D721Med (cell line): ENCODE measurements at regions not wholly inside any gene's neighbourhood (a gene's known extent, or its start where the extent isn't known, plus 50 kb on each side); places are given as distances from the start of the nearest gene placed in this dataset.
"Not testable (repeated sequence)": the region's sequence is repeated elsewhere in the genome, so short reads cannot be mapped to it uniquely, and the experiment has no call there.

Source experiments
- DNase-seq: peaks from one replicate; pipeline ENCODE4 v3.0.0; 2011; ENCODE audit warnings: low spot score; ENCODE audit not compliant: insufficient read length
- FAIRE-seq: peaks from 2 replicates; lab custom pipeline; 2011; peaks lifted over from hg19 to GRCh38; lab: Jason Lieb, UNC
- CTCF ChIP-seq: IDR thresholded peaks from 2 replicates; pipeline ENCODE4 v1.5.1; 2012; ENCODE audit warnings: mild to moderate bottlenecking, control low read depth; ENCODE audit not compliant: insufficient read depth; ENCODE audit errors: missing control alignments

DNA sequence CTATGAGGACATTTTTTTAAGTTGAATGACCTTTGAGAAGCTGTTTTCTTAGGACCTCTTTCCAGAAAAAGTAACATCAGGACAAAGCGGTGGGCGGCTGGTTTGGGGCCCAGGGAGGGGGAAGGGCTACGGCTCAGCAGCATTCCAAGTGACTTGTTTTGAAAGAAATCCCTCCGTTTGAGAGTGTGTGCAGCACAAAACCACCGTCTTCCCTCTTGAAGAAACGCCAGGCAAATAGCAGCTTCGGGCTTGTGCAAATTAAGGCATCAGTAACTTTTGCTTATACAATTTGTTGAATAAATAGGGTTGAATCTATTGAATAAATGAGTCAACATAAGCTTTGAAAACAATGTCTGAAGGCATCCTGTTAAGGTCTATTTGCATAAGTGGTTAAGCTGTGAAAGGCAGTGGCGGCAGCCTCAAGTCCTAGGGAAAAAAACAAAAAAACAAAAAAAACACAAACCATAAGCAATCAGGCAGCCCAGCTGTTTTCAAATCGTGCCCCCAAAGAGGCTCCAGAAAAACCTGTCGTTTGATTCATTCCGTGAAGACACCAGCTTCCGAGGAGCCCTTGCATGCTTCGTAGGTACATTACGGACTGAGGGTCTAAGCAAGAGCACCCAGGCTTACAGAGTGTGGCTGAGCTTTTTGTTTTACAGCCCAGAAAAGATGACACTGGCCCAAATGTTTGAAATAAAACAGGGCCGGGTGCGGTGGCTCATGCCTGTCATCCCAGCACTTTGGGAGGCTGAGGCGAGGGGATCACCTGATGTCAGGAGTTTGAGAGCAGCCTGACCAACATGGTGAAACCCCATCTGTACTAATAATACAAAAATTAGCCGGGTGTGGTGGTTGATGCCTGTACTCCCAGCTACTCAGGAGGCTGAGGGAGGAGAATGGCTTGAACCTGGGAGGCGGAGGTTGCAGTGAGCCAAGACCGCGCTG is 103.7 kb downstream of the CRLF2 start:
- no peak for TF ChIP-seq CTCF
- FAIRE-seq (no peak), DNase-seq (no peak)

GRCh38 chrX:1106478-1107210 is 105.8 kb downstream of the CRLF2 start:
- no peak for TF ChIP-seq CTCF
- no peak for FAIRE-seq
- DNase-seq = no peak

DNA sequence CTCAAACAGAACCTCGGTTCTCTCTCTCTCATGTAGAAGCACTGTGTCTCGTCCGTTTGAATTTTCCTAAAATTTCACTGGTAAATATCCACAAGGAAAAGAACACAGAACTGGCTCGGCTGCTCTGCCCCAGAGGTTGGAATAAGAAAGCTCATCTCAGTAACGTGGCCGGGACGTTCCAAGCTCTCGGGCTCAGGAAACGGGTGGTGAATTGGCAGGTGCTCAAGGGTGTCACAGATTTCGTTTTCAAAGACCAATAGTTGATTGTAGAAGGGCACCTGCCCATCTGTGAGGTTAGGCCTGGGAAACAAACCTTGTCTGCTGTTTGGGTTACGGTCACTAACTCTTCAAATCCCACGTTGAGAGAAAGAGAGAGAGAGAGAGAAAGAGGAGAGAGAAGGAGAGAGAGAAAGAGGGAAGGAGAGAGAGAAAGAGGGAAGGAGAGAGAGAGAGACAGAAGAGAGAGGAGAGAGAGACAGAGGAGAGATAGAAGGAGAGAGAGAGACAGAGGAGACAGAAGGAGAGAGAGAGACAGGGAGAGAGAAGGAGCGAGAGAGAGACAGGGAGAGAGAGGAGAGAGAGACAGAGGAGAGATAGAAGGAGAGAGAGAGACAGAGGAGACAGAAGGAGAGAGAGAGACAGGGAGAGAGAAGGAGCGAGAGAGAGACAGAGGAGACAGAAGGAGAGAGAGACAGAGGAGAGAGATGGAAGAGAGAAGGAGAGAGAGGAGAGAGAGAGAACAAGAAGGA is 106.6 kb downstream of the CRLF2 start:
- FAIRE-seq = no peak
- DNase-seq = no peak
- TF ChIP-seq CTCF = no peak

GRCh38 chrX:1105031-1105430 is 107.4 kb downstream of the CRLF2 start:
- not testable (repeated sequence) for FAIRE-seq, DNase-seq

- DNase-seq = no peak
- no peak for FAIRE-seq
- no peak for TF ChIP-seq CTCF
Measured at GRCh38 chrX:1103360-1103759, 109.1 kb downstream of the CRLF2 start.

- no peak for TF ChIP-seq CTCF
- no peak for DNase-seq
- no peak for FAIRE-seq
Measured at GRCh38 chrX:1102786-1103185, 109.7 kb downstream of the CRLF2 start.

DNA sequence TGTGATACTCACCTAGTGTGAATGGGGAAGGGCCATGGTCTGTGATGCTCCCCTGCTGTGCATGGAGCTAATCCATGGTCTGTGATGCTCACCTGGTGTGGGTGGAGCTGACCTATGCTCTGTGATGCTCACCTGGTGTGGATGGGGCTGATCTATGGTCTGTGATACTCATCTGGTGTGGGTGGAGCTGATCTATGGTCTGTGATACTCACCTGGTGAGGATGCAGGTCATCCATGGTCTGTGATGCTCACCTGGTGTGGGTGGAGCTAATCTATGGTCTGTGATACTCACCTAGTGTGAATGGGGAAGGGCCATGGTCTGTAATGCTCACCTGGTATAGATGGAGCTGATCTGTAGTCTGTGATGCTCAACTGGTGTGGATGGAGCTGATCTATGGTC is 110.2 kb downstream of the CRLF2 start:
- not testable (repeated sequence) for DNase-seq, FAIRE-seq
